ENCODE measurements at regions not wholly inside any gene's neighbourhood (a gene's known extent, or its start where the extent isn't known, plus 50 kb on each side); places are given as distances from the start of the nearest gene placed in this dataset.

- DNase-seq (ENCODE audit: low read depth): no peak
Observed at GRCh38 chr2:59985923-59986322, 567.5 kb downstream of the BCL11A start.

DNA sequence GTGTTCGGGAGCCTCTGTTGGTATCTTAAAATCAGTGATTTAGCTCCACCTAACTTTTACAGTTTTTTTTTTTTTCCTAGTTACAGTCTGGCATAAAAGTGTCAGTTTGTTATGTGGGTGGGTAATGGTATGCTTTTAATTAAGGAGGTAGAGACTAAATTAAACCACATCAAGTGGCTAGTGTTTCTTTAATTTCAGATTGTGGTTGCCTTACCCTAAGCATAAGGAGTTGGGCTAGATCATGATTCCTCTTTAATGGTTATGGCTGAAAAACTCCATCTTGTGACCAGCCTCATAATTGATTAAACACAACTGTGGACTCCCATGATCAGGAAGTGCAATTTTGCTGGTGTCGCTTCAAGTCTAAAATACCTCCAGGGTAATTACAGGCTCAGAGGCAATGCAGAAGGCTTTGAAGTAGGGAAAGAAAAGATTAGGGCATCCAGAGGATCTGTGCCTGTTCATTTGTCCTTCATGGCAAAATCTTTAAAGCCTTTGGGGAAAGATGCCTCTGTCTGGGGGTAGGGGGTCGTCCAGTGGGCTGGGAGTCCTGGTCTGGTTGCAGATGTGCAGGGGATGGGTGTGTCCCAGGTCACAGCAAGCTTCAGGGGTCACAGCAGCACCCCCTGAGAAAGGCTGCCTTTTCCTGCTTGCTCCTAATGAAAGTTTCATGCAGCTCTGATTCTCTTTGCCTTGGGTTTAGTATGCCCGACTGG, 579.2 kb downstream of the BCL11A start:
- DNase-seq (ENCODE audit: low read depth): no peak

DNA sequence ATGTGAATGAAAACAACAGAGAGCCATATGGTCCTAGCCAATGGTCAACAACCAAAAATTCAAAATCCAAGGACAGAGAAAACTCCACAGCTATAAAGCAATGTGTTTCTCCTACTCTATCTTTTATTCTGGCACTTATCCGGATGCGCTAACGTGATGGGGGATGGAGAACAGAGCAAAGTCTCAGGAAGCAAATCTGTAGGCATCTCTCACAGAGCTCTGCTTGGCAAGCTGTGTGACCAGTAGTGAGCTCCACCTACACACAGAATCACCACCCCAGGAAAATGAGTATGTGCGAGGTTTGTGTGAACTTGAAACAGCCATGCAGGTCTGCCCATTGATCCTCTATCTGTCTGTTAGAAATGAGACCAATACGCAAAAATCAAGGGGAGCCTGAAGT, 584.3 kb downstream of the BCL11A start:
- DNase-seq (ENCODE audit: low read depth): no peak

GRCh38 chr2:59968441-59968840, 585.0 kb downstream of the BCL11A start:
- no peak for DNase-seq (ENCODE audit: low read depth)

DNA sequence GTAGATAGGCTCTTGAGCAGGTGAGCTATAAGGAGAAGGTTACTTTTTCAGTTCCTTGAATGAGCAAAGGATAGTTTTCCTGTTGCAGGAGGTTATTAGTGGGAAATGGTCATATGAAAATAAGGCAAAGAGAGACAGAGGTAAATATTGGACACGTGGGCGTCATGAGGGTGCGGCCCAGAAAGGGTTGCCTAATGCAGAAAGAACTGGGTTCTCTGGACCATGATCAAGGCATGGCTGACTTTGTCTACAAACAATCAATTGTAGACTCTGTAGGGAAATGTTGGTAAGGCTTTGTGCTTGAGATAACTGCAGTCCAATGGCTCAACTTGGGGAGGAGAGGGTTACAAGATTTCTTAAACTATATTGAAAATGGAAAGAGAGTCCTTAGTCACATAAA, 585.8 kb downstream of the BCL11A start:
- no peak for DNase-seq (ENCODE audit: low read depth)

DNA sequence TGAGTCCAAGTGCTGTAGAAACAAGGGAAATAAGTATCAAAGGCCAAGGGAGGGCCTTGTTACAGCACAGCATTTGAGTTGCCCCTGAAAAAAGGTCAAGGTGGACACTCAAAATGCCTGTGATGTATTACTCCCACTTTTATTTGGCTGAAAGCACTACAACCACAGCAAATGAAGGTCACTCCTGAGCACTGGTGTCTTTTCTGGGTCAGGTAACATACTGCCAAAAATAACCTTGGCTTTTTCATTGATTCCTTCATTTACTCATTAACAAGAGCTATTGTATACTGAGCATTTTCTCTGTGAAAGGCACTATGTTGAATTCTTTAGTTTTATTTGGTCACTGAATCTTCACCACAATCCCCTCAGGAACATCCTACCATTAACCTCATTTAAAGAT, 590.3 kb downstream of the BCL11A start:
- no peak for DNase-seq (ENCODE audit: low read depth)

DNA sequence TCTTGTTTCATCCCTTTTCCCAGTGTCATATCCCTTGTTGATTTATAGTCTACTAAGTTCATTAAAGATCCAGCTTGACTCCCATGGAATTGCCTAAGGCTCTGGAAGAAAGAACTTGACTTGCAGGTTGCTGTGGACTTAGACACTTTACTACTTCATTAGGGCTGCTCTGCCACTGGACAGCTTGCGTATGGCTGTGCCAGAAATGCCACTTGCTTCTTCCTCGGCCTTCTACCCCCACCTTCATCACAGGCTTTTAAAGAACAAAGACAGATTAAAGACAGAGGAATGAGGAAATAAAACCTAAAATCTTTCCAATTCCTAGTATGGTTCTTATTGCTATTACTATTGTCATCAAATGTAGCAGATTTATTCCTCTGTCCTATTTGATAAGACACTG, 591.7 kb downstream of the BCL11A start:
- DNase-seq (ENCODE audit: low read depth): no peak

DNA sequence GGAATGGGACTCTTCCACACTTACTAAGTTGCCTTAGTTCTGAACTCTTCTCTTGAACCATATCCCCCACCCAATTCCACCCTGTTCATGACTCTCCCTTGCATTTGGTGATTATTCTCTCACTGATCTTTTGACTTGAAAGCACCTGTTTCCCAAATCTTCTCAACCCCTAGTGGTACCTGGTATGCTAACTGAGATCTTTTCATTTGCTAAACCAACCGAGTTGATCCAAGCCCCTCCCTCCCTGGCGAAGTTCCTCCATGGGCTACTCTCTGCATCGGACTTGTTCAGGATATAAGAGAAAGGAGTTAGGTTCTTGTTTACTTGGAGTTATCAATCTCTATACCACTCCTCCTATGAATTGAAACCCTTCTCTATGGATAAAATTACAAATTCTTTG, 593.5 kb downstream of the BCL11A start:
- no peak for DNase-seq (ENCODE audit: low read depth)

DNA sequence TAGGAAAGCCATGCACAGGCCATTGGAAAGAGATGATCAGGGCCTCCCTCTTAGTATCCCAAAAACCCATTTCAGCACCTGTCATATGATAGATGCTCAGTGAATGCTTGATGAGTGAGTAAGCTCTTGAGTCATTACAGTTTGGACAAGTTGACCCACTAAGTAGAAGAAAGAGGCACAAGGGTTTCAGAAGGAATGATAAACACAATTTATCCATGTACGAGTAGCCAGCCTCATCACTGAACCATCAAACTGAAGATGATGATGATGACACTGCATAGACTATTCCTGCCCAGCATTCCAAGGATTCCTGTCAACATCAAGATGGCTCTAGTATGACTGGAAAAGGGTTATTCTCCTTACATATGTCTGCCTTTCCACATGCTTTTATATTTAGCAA, 596.0 kb downstream of the BCL11A start:
- no peak for DNase-seq (ENCODE audit: low read depth)

- DNase-seq (ENCODE audit: low read depth): no peak
Observed at GRCh38 chr2:59956981-59957380, 596.5 kb downstream of the BCL11A start.

DNA sequence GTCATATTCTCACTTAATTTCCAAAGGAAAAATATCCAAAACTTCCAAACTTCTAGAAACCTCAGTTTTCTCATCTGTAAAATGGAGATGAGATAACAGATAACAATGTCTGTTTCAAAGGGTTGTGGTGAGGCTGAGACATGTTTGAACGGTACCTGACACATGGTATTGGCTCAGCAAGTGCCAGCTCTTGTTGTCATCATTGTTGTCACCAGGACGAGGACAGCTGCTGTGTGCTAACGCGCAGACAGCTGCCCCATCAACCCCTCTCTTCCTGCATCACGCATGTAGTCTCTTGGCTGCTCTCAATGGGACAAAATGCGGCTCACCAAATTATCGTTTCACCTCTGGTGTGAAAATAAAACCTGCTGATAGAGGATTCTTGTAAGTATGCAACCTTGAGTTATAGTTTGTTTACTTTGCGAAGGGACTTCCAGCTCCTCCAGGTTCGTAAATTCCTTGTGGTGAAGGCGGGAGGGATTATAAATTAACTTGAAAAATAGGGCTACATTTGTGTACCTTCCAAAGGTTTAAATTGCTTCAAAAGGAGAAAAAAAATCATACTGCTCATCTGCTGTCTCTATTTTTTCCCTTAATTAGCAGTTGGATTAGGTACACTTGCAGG, 605.4 kb downstream of the BCL11A start:
- no peak for DNase-seq (ENCODE audit: low read depth)

GRCh38 chr2:59947209-59947608, 606.2 kb downstream of the BCL11A start:
- DNase-seq (ENCODE audit: low read depth): no peak

GRCh38 chr2:59939236-59939635, 614.2 kb downstream of the BCL11A start:
- no peak for DNase-seq (ENCODE audit: low read depth)

- no peak for DNase-seq (ENCODE audit: low read depth)
Observed at GRCh38 chr2:59938181-59938580, 615.3 kb downstream of the BCL11A start.

DNA sequence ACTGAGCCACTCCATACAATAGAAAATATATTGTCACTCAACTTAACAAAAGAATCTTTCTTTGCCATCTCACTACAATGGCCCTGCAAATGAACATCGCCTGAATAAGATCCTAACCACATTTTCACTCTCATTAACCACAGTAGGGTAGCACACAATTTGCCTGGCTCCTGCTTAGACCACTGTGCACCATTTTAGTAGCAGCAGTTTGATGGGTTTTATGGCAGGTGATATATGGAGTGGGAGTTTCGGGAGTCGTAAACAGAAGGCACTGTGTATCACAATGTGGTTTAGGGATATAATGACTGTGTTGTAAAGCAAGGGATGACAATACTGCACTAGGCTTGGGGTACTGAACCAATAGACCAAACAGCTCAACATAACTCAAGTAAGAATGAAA, 617.4 kb downstream of the BCL11A start:
- no peak for DNase-seq (ENCODE audit: low read depth)

GRCh38 chr2:59935005-59935404, 618.4 kb downstream of the BCL11A start:
- DNase-seq (ENCODE audit: low read depth): no peak

DNA sequence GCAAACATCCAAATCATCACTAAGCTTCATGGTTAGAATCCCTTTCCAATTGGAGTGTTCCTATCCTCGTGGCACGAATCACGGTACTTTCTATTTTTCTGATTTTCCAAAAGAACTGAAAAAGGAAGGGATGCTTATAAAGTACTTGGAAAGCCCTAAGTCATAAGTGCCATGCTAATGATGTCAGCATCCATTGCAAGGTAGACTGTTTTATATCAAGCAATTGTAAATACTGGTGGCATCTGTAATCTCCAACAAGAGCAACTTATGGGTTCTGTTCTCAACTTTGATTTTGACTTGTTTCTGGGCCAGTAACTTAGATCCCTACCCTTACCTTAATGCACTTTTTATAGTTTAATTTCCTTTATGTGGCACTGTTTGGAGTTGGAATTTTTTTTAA, 619.5 kb downstream of the BCL11A start:
- DNase-seq (ENCODE audit: low read depth): no peak

- DNase-seq (ENCODE audit: low read depth): no peak
Observed at GRCh38 chr2:59932341-59932740, 621.1 kb downstream of the BCL11A start.

DNA sequence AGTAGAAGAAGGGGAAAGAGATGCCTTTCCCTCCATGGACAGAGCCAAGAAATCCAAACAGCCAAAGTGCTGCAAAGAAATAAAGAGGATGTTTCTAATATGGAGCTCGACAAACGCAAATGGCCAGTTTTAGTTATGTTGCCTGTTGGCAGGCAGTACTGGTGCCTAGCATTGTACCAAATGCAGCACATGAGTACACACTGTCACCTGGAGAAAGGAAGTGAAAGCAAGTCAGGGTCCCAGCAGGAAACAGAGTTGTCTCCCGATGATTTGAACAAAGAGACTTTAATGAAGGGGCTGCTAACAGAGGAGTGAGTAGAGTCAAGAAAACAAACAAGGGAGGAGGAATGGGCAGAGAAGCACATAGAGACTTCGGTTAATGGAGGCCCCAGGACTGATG, 623.0 kb downstream of the BCL11A start:
- no peak for DNase-seq (ENCODE audit: low read depth)

DNA sequence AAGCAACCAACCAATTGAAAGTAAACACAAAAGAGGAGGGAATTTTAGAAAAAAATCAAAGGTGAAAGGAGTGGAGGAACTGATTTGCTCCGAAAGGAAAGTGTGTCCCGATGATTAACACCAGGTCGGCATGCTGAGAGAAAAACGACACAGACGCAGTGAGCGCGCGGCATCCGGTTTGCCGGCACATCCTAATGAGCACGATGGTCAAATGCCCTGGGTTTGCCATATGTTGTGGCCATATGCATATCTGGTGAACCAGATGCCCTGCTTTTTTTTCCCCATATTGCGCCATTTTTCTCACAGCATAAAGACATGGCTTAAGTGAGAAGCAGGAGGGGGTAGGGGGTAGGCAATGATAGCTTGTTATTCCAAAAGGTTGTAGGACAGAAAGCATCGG, 626.7 kb downstream of the BCL11A start:
- no peak for DNase-seq (ENCODE audit: low read depth)

- no peak for DNase-seq (ENCODE audit: low read depth)
Observed at GRCh38 chr2:59925321-59925720, 628.1 kb downstream of the BCL11A start.

- DNase-seq (ENCODE audit: low read depth): no peak
Observed at GRCh38 chr2:59924346-59924745, 629.1 kb downstream of the BCL11A start.

- no peak for DNase-seq (ENCODE audit: low read depth)
Observed at GRCh38 chr2:59922450-59922849, 631.0 kb downstream of the BCL11A start.

DNA sequence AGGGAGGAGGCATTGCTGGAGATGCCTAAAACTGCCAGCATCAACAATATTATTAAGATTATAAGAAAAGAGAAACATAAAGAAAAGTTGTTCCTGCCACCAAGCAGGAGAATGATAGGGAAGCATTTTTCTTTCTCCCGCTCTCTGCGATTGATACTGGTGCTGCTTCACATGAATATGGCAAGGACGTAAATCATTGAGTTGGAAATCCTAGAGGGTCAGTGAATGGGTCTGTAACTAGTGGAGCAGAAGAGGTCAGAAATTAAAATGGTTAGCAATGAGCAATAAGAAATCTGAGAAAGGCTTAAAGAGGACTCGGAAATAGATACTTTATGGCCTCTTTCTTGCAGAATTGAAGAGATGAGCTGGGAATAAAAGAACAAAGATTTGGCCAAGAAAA, 631.7 kb downstream of the BCL11A start:
- DNase-seq (ENCODE audit: low read depth): no peak
